DND-41 (cell line): ENCODE measurements at regions not wholly inside any gene's neighbourhood (a gene's known extent, or its start where the extent isn't known, plus 50 kb on each side); places are given as distances from the start of the nearest gene placed in this dataset.

ENCODE experiments used
- ATAC-seq: fragments of 200-7000 bp; cut with Tn5 transposase; 3 replicates; pipeline ENCODE4 v1.9.1; 2021; ENCODE audit warnings: low read depth; ENCODE audit not compliant: insufficient read depth
- DNase-seq: peaks from one replicate; pipeline ENCODE4 v3.0.0-alpha.2; 2020
- H2AFZ ChIP-seq: 2 replicates; pipeline ENCODE4 v1.6.0; 2012; ENCODE audit warnings: low read depth, low read length
- H3K27ac ChIP-seq: 2 replicates; pipeline ENCODE4 v1.5.1; 2012; ENCODE audit warnings: low read length, inconsistent platforms
- H3K27me3 ChIP-seq: fragments of 200-600 bp; sonication (generic); 2 replicates; pipeline ENCODE4 v1.6.0; 2012; ENCODE audit warnings: low read length, mild to moderate bottlenecking, inconsistent platforms; ENCODE audit not compliant: insufficient read depth, poor library complexity
- H3K36me3 ChIP-seq: 2 replicates; pipeline ENCODE4 v1.5.1; 2012; ENCODE audit warnings: low read length, inconsistent platforms; ENCODE audit not compliant: insufficient read depth
- H3K4me1 ChIP-seq: 2 replicates; pipeline ENCODE4 v1.5.1; 2012; ENCODE audit warnings: mild to moderate bottlenecking, low read length; ENCODE audit not compliant: insufficient read depth
- H3K4me2 ChIP-seq: 2 replicates; pipeline ENCODE4 v1.6.0; 2012; ENCODE audit warnings: mild to moderate bottlenecking, moderate library complexity, low read length, inconsistent platforms; ENCODE audit not compliant: insufficient read depth
- H3K4me3 ChIP-seq, 2 experiments: fragments of 200-600 bp in 1 of 2; shearing (Covaris generic) in 1 of 2; 2 replicates each; pipeline ENCODE4 v1.5.1; 2012 to 2016; ENCODE audit warnings: inconsistent platforms in 2 of 2, low read length in 2 of 2, mild to moderate bottlenecking in 2 of 2, low read depth in 1 of 2, moderate library complexity in 1 of 2
- H3K79me2 ChIP-seq: 2 replicates; pipeline ENCODE4 v1.6.0; 2012; ENCODE audit warnings: low read length, inconsistent platforms; ENCODE audit not compliant: insufficient read depth
- H3K9ac ChIP-seq: 2 replicates; pipeline ENCODE4 v1.6.0; 2012; ENCODE audit warnings: low read depth, mild to moderate bottlenecking, inconsistent platforms, low read length, moderate library complexity
- H3K9me3 ChIP-seq: 2 replicates; pipeline ENCODE4 v1.5.1; 2012; ENCODE audit warnings: low read length, moderate library complexity, mild to moderate bottlenecking, inconsistent platforms; ENCODE audit not compliant: insufficient read depth, severe bottlenecking
- H4K20me1 ChIP-seq: 2 replicates; pipeline ENCODE4 v1.6.0; 2012; ENCODE audit warnings: low read length; ENCODE audit not compliant: insufficient read depth
- EZH2 ChIP-seq: IDR thresholded peaks from 3 replicates; pipeline ENCODE4 v1.6.1; 2012; ENCODE audit warnings: borderline replicate concordance, low read depth, mild to moderate bottlenecking, moderate library complexity, low read length, inconsistent platforms; ENCODE audit not compliant: severe bottlenecking
- TF ChIP-seq, protein P1 (sequence below): IDR thresholded peaks from 2 replicates; pipeline ENCODE4 v1.5.1; 2012; ENCODE audit warnings: borderline replicate concordance, low read length, moderate library complexity, mild to moderate bottlenecking; ENCODE audit not compliant: poor library complexity, severe bottlenecking; ENCODE audit errors: extremely low read depth

DNA sequence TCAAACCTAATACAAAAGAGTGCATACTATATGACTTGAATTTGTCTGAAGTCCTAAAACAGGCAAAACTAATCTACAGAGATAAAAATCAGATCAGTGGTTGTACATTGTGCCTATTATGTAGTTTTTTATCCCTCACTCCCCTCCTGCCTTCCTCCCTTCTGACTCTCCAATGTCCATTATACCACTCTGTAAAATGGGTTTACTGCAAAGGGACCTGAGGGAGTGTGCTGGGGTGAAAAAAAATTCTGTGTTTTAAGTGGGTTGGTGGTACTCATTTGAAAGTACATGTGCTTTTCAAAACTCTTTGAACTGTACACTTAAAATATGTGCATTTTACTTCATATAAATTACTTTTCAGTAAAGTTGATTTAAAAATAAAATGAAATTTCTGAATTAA is 89.0 kb upstream of the UBE2E3 start:
- Histone ChIP-seq H3K9me3 (no peaks in the 10 kb centered on the region), H3K4me2 (no peak overlapping the region), H3K79me2 (no peaks in the 10 kb centered on the region), H4K20me1 (no peaks in the 10 kb centered on the region), H3K27ac (no peak overlapping the region), H3K9ac (no peak overlapping the region), H3K4me3 (no peak overlapping the region), H2AFZ (no peak overlapping the region), H3K4me1 (no peaks in the 10 kb centered on the region), H3K36me3 (no peaks in the 10 kb centered on the region), H3K27me3 (no peaks in the 10 kb centered on the region)
- DNase-seq (no peak), ATAC-seq (no peak)
- TF ChIP-seq, protein P1, sequence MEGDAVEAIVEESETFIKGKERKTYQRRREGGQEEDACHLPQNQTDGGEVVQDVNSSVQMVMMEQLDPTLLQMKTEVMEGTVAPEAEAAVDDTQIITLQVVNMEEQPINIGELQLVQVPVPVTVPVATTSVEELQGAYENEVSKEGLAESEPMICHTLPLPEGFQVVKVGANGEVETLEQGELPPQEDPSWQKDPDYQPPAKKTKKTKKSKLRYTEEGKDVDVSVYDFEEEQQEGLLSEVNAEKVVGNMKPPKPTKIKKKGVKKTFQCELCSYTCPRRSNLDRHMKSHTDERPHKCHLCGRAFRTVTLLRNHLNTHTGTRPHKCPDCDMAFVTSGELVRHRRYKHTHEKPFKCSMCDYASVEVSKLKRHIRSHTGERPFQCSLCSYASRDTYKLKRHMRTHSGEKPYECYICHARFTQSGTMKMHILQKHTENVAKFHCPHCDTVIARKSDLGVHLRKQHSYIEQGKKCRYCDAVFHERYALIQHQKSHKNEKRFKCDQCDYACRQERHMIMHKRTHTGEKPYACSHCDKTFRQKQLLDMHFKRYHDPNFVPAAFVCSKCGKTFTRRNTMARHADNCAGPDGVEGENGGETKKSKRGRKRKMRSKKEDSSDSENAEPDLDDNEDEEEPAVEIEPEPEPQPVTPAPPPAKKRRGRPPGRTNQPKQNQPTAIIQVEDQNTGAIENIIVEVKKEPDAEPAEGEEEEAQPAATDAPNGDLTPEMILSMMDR = no peak
- no peak for TF ChIP-seq EZH2

DNA sequence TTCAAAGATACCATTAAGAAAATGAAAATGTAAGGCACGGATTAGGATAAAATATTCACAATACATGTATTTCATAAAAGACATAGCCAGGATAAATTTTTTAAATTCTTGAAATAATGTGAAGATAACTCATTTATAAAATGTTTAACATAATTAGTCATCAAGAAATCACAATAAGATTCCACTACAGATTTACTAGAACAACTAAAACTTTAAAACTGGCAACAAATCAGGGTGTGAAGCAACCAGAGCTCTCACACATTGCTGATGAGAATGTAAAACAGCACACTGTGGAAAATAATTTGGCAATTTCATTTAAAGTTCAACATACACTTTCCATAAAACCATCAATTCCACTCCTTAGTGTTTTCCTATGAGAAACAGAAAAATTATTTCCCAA is 89.6 kb upstream of the UBE2E3 start:
- no peak for TF ChIP-seq EZH2
- TF ChIP-seq, protein P1 = no peak
- Histone ChIP-seq H3K36me3 (no peaks in the 10 kb centered on the region), H3K4me1 (no peaks in the 10 kb centered on the region), H3K4me2 (no peak overlapping the region), H3K27me3 (no peaks in the 10 kb centered on the region), H3K9ac (no peak overlapping the region), H3K79me2 (no peaks in the 10 kb centered on the region), H3K4me3 (no peak overlapping the region), H3K9me3 (no peaks in the 10 kb centered on the region), H2AFZ (no peak overlapping the region), H4K20me1 (no peaks in the 10 kb centered on the region), H3K27ac (no peak overlapping the region)
- ATAC-seq (no peak), DNase-seq (no peak)

DNA sequence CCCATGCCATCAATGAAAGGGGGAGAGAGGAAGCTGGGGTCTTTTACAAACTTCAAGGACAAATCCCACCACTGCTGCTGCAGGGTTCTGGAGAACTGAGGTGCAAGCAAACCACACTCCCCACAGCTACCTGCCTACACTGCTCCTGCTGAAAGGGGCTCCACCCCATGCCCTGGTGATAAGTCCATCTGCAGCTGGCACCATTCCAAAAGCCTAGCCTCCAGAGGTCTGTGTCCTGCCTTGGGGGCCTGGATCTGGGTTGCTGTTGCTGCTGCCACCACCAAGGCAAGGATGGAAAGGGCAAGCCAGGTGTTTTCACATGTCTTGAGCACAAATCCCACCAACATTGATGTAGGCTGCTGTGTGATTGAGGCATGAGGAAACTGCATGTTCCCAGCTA is 97.4 kb upstream of the UBE2E3 start:
- DNase-seq (no peak), ATAC-seq (no peak)
- TF ChIP-seq, protein P1 = no peak
- no peak for TF ChIP-seq EZH2
- no peak overlapping the region for H3K27ac ChIP-seq
- no peaks in the 10 kb centered on the region for H3K4me1 ChIP-seq
- no peak overlapping the region for H3K9ac ChIP-seq
- H3K4me3 ChIP-seq = no peak overlapping the region
- H3K9me3 ChIP-seq = no peaks in the 10 kb centered on the region
- no peaks in the 10 kb centered on the region for H3K79me2 ChIP-seq
- no peaks in the 10 kb centered on the region for H4K20me1 ChIP-seq
- H3K4me2 ChIP-seq = no peak overlapping the region
- H3K36me3 ChIP-seq = no peaks in the 10 kb centered on the region
- H2AFZ ChIP-seq = no peak overlapping the region
- no peaks in the 10 kb centered on the region for H3K27me3 ChIP-seq

- DNase-seq = no peak
- H3K27me3 ChIP-seq = no peaks in the 10 kb centered on the region
- TF ChIP-seq, protein P1 = no peak
- no peak for TF ChIP-seq EZH2
- no peak overlapping the region for H2AFZ ChIP-seq
- no peak overlapping the region for H3K27ac ChIP-seq
- H3K4me2 ChIP-seq = no peak overlapping the region
- H3K36me3 ChIP-seq = no peaks in the 10 kb centered on the region
- H3K79me2 ChIP-seq = no peaks in the 10 kb centered on the region
- H3K9ac ChIP-seq = no peak overlapping the region
- no peak overlapping the region for H3K4me3 ChIP-seq
- ATAC-seq = no peak
- H4K20me1 ChIP-seq = no peaks in the 10 kb centered on the region
- no peaks in the 10 kb centered on the region for H3K9me3 ChIP-seq
- H3K4me1 ChIP-seq = no peaks in the 10 kb centered on the region
Measured at GRCh38 chr2:180876506-180876905, 103.9 kb upstream of the UBE2E3 start.
